Effector memory CD8-positive, alpha-beta T cell (primary cell): ENCODE measurements at regions not wholly inside any gene's neighbourhood (a gene's known extent, or its start where the extent isn't known, plus 50 kb on each side); places are given as distances from the start of the nearest gene placed in this dataset.
"Not testable (repeated sequence)": the region's sequence is repeated elsewhere in the genome, so short reads cannot be mapped to it uniquely, and the experiment has no call there.

Source experiments
- ATAC-seq: fragments of 150-1000 bp; cut with Tn5 transposase; replicated peaks from 2 replicates; pipeline ENCODE4 v1.10.0; 2021; ENCODE audit warnings: mild to moderate bottlenecking, moderate library complexity
- DNase-seq, 3 experiments: peaks; one replicate each; pipeline ENCODE4 v3.0.0; 2021
- H3K27ac Mint-ChIP-seq, 2 donors: one replicate each; pipeline ENCODE4 v1.8.0; 2022; ENCODE audit warnings: mild to moderate bottlenecking in 2 of 2, mixed read lengths in 2 of 2, moderate library complexity in 2 of 2
- H3K27me3 Mint-ChIP-seq, 2 donors: one replicate each; pipeline ENCODE4 v1.8.0; 2022; ENCODE audit warnings: mixed read lengths in 2 of 2
- H3K36me3 Mint-ChIP-seq: one replicate; pipeline ENCODE4 v1.8.0; 2022; ENCODE audit warnings: mild to moderate bottlenecking, moderate library complexity, mixed read lengths; ENCODE audit not compliant: insufficient read depth
- H3K4me1 Mint-ChIP-seq, 2 donors: one replicate each; pipeline ENCODE4 v1.8.0; 2022; ENCODE audit warnings: low read depth in 2 of 2, mixed read lengths in 2 of 2
- H3K4me3 Mint-ChIP-seq, 2 donors: one replicate each; pipeline ENCODE4 v1.8.0; 2022; ENCODE audit warnings: mild to moderate bottlenecking in 2 of 2, mixed read lengths in 2 of 2, moderate library complexity in 2 of 2
- H3K9me3 Mint-ChIP-seq, 2 donors: one replicate each; pipeline ENCODE4 v1.8.0; 2022; ENCODE audit warnings: mixed read lengths in 2 of 2

DNA sequence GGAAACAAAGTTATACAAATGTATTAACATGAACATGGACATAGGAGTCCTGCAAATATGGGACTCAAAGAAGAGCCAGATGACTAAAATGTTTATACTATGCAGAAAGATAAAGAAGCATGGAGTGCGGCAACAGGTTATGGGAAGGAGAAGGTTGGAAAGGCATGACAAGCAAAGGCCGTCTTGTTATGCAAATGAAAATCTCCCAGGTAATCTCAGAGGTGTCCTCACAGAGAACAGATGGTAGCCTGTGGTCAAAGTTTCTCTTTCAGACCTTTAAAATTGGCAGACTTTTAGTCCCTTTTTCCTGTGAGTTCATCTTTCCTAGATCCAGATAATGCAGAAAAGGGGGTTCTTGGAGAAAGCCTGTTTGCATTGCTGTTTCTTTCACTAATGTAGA lies 116.4 kb upstream of the BEND4 start:
- no peaks in the 10 kb centered on the region for H3K4me1 Mint-ChIP-seq

DNA sequence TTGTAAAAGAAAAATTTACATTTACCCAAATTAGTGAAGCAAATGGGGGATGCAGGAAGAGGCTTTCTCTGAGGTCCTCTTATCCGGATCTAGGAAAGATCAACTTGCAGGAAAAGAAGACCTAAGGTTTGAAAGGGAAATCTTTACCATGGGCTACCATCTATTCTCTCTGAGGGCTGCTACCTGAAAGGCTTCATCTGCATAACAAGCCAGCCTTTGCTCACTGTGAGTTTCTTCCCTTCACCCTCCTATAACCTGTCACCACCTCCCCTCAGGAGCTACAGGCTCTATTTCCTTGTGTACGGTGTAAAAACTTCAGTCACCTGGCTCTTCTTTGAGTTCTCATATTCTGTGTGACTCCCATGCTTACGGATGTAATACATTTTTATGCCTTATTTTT lies 118.6 kb upstream of the BEND4 start:
- Mint-ChIP-seq H3K27me3 (peaks cover 7 to 9% of the 10 kb centered on the region in 2 donors), H3K27ac (no peak overlapping the region), H3K4me1 (no peaks in the 10 kb centered on the region), H3K9me3 (no peaks in the 10 kb centered on the region), H3K36me3 (no peaks in the 10 kb centered on the region), H3K4me3 (no peak overlapping the region)
- ATAC-seq (no peak), DNase-seq (no peak)

More for the DNA sequence above, 116.4 kb upstream of the BEND4 start:
- peaks cover 7 to 9% of the 10 kb centered on the region in 2 donors for H3K27me3 Mint-ChIP-seq
- no peaks in the 10 kb centered on the region for H3K36me3 Mint-ChIP-seq
- no peak overlapping the region for H3K4me3 Mint-ChIP-seq
- no peaks in the 10 kb centered on the region for H3K9me3 Mint-ChIP-seq
- no peak for ATAC-seq
- no peak overlapping the region for H3K27ac Mint-ChIP-seq
- no peak for DNase-seq

DNA sequence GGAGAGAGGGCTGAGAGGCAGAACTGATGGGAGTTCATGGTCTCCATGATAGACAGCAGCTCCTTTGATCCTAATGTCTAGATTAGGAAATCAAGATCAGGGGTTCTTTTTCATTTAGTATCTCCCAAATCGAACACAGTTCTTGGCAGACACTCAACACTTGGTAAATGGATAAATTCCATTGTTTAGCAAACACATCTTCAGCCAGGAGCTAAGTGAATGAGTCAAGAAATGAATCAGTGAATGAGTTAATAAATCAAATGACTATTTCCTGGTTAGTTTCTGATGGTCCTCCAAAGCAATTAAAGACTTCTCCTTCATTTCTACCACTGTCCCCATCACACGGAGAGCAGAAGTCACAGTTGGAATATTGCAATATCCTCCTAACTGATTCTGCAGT lies 120.0 kb upstream of the SHISA3 start:
- DNase-seq (no peak), ATAC-seq (no peak)
- peaks cover 6 to 7% of the 10 kb centered on the region in 2 donors for H3K4me1 Mint-ChIP-seq
- no peaks in the 10 kb centered on the region for H3K36me3 Mint-ChIP-seq
- peaks cover 0 to 13% of the 10 kb centered on the region in 2 donors for H3K27me3 Mint-ChIP-seq
- no peak overlapping the region for H3K27ac Mint-ChIP-seq
- no peaks in the 10 kb centered on the region for H3K9me3 Mint-ChIP-seq
- H3K4me3 Mint-ChIP-seq: no peak overlapping the region

DNA sequence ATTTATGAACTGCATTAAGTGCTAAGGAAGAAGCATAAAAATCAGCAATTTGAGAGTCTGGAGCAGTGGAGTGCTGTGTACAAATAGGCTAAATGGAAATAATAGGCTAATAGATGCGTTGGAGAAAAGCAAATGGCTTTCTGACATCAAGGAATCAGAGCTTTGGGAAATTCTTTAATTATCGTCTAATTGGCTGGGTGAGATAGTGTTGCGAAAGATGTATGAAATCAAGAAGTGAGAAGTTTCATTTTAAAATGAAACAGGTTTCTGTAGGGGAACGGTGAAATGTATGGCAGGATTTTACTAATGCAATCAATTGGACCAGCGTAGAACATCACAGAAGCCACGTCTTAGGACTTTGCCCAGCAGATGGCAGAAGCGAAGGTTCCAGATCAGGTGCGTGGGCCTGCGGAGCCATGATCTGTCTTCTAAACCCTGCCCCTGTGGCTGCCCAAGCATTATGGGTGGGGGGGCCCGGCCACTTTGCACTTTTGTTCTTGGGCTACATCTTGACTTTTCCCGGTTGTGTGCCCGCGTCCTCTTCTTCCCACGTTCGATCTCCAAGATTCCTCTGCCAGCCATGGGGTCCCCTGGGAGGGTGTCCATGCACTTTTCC lies 118.5 kb upstream of the SHISA3 start:
- Mint-ChIP-seq H3K9me3 (no peaks in the 10 kb centered on the region), H3K27ac (no peak overlapping the region), H3K36me3 (no peaks in the 10 kb centered on the region), H3K4me3 (no peak overlapping the region), H3K4me1 (peaks cover 8% of the 10 kb centered on the region in 2 donors), H3K27me3 (peaks cover 0 to 25% of the 10 kb centered on the region in 2 donors)
- no peak for DNase-seq
- no peak for ATAC-seq

DNA sequence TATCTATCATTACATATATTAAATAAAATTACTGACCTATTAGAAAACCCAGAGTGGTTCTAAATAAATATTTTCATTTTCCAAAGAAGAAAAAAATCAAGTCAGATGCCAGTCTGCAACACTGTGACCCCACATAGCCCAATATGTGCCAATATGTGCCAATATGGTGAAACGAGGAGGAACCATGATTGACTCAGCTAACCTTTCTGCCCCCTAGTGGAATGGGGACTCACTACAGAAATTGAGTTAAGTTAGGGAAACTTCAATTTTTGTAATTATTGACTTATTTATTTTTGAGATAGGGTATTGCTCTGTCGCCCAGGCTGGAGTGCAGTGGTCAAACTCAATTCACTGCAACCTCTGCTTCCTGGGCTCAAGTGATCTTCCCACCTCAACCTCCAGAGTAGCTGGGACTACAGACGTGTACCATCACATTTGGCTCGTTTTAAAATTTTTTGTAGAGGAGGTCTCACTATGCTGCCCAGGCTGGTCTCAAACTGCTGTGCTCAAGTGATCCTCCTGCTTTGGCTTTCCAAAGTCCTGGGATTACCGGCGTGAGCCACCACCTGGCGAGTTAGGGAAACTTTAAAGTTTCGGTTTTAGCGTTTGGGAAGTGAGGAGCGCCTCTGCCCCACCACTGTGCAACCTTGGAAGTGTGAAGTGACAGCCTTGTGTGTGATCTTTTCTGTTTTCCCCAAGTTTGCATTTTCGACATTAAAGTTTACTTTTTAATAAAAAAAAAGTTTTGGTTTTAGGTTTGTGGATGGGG lies 116.8 kb upstream of the SHISA3 start:
- H3K4me3 Mint-ChIP-seq: no peak overlapping the region
- ATAC-seq (no peak), DNase-seq (no peak)
- peaks cover 10 to 33% of the 10 kb centered on the region in 2 donors for H3K27me3 Mint-ChIP-seq
- no peaks in the 10 kb centered on the region for H3K9me3 Mint-ChIP-seq
- no peak overlapping the region for H3K27ac Mint-ChIP-seq
- H3K4me1 Mint-ChIP-seq: peaks cover 8% of the 10 kb centered on the region in 2 donors
- no peaks in the 10 kb centered on the region for H3K36me3 Mint-ChIP-seq

DNA sequence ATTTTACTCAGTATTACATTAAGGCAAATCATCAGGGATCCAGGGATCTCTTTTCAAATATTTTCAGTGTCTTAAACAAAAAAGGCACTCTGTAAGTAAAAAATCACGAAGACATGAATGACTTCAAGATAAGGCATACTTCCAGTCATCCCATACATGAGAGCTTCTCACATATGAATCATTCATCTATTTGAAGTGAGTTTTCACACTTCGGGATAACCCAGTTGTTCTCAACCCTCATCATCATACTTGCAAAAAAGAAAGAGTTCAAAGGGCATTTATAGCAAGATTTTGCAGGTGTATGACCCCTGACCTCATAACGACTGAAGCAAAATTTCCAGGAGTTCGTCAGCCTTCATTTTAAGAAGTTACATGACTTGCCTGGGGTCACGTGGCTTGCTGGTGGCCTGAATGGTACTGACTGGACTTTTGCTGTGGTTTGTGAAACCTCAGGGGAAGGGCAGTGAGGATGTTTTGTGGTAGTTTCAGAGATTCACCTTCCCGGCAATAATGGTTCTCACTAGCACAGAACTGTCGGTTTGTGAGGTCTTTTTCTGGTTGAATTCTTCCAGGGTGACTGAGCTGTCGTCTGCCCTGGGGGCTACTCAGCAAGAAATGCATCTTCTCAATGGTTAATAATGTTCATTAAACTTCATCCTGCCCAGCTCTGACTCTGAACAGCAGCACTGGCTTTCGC lies 115.8 kb upstream of the SHISA3 start:
- Mint-ChIP-seq H3K4me1 (peaks cover 8% of the 10 kb centered on the region in 2 donors), H3K27ac (no peak overlapping the region), H3K9me3 (no peaks in the 10 kb centered on the region), H3K27me3 (peaks cover 11 to 42% of the 10 kb centered on the region in 2 donors), H3K4me3 (no peak overlapping the region), H3K36me3 (no peaks in the 10 kb centered on the region)
- ATAC-seq (no peak), DNase-seq (no peak)

DNA sequence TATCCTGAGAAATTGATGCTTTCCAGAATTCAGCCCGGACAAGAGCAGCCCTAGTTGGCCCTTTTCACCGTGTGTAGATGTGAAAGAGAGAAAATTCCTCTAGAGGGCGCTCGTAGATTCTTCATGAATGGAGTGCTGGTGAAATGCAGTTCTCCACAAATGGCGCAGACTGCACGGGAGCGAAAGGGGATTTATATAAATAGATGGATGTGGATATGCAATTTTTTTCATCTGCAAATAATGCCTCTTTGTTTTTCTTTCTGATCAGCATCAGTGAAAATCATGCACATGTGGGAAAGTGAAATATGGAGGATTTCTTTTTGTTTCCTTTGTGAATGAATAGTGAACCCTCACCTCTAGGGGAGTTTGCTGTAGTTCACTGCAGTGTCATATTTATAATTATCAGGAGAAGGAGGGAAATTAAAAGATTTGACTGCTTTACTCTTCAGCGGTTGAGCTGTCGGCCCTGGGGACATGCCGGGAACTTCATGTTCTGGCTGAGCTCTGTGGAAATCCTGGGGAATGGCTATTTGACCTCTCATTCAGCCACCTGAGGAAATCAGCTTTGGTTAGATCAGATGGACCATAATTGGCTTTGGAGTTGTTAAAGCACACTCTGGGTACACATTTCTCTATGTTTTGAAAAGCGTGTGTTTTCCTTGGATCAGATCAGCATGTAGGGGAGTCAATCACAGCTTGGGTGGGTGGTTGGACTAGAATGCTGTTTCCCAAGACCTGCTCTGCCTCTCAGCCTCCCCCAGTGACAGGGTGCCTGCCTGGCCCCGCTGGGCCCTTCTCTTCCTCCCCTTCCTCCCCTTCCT lies 115.0 kb upstream of the SHISA3 start:
- Mint-ChIP-seq H3K4me3 (no peak overlapping the region), H3K27me3 (peaks cover 11 to 43% of the 10 kb centered on the region in 2 donors), H3K27ac (no peak overlapping the region), H3K4me1 (peaks cover 8% of the 10 kb centered on the region in 2 donors), H3K9me3 (no peaks in the 10 kb centered on the region), H3K36me3 (no peaks in the 10 kb centered on the region)
- ATAC-seq: peak; percentile 49
- DNase-seq: peak; percentile 2 to 13 (median 11)

DNA sequence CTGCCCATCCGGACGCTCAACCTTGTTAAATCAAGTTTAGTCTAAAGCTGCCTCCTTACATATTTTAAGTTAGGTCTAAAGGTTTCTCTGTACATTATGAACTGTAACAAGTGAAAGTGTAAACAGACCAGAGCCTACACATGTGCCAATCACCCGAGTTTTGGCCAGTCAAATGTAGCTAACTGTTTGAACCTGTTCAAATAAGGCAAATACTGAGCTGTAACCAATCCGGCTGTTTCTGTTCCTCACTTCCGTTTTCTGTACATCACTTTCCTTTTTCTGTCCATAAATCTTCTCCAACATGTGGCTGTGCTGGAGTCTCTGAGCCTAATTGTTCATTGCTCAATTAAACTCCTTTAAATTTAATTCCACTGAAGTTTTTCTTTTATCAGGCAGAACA lies 113.3 kb upstream of the SHISA3 start:
- no peaks in the 10 kb centered on the region for H3K9me3 Mint-ChIP-seq
- H3K27ac Mint-ChIP-seq: no peak overlapping the region
- no peak overlapping the region for H3K4me3 Mint-ChIP-seq
- ATAC-seq (no peak), DNase-seq (no peak)
- H3K36me3 Mint-ChIP-seq: no peaks in the 10 kb centered on the region
- H3K4me1 Mint-ChIP-seq: peaks cover 8% of the 10 kb centered on the region in 2 donors
- peaks cover 11 to 43% of the 10 kb centered on the region in 2 donors for H3K27me3 Mint-ChIP-seq

DNA sequence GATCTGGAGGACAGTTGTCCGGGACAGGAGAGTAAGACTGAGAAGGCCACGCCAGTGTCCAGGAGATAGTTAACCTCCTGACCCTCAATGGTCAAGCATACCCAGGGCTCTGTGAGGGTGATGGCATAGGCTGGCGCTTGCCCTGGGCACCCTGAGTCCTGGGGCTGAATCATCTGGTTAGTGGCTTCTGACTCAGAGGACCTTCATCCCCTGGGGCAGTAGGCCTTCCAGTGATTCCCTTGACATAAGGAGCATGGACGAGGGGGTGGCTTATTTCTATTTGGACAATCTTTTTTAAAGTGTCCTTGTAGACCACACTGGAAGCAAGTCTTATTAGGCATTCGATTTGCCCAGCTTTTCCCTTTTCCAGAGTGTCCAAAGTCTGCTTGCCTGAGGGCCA lies 108.4 kb upstream of the SHISA3 start:
- not testable (repeated sequence) for H3K9me3 Mint-ChIP-seq, H3K4me1 Mint-ChIP-seq, H3K4me3 Mint-ChIP-seq, ATAC-seq, H3K36me3 Mint-ChIP-seq, DNase-seq, H3K27ac Mint-ChIP-seq
- peaks cover 20 to 25% of the 10 kb centered on the region in 2 donors for H3K27me3 Mint-ChIP-seq

DNA sequence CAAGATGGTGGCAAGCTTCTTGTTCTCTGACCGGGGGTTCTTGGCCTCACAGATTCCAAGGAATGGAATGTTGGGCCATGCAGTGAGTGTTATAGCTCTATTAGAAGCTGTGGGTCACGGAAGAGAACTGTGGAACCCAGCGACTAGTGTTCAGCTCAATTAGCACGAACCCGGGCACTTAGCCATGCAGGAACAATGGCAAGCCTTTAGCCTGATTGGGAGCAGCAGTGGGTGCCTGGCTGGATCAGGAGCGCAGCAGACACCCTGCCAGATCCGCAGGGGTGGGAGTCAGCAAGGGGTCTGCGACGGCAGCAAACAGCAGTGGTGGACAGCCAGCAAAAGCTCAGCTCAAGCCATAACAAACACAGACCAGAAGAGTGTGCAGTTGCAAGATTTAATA lies 105.1 kb upstream of the SHISA3 start:
- not testable (repeated sequence) for DNase-seq, H3K9me3 Mint-ChIP-seq, ATAC-seq, H3K4me1 Mint-ChIP-seq, H3K36me3 Mint-ChIP-seq, H3K4me3 Mint-ChIP-seq, H3K27ac Mint-ChIP-seq
- H3K27me3 Mint-ChIP-seq: peaks cover 20 to 28% of the 10 kb centered on the region in 2 donors

DNA sequence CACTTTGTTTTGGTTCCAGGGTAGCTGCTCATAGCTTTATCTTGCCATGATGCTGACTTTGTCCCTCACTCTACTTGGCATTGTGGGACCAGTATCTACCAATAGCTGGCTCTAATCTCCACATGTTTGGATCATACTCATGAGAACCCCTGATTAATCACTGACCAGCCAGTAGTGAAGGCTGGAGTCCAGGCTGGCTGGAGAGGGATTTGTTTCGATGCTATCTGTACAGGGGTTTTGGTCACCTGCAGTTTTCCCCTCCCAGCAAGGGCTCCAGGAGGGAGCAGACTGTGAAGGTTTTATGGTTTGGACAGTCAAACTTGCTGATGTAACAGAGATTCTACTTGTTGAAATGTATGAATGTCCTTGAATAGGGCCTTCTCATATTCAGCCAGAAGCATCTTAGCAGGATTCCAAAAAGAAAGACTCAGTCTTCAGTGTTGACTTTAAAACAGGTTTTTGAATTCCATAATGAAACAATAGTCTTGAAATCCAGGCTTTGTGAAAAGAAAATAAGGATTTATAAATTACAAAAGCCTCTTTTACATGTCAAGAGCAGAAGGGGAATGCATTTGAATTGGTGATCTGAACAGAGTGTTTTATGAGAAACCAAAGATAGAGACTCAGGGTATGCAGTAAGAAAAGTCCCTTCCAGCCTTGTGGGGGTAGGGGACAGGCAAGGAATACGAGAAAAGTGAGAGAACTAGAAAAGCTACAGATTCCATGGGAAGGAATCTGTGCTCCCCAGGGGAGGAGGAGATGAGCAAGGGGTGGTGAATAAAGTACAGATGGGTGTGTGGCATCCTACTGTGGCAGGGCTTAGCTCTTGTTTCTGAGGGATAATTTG lies 103.1 kb upstream of the SHISA3 start:
- Mint-ChIP-seq H3K4me3 (no peak overlapping the region), H3K9me3 (no peaks in the 10 kb centered on the region), H3K27ac (no peak overlapping the region), H3K4me1 (no peaks in the 10 kb centered on the region), H3K36me3 (no peaks in the 10 kb centered on the region), H3K27me3 (peaks cover 20 to 34% of the 10 kb centered on the region in 2 donors)
- DNase-seq (no peak), ATAC-seq (no peak)

DNA sequence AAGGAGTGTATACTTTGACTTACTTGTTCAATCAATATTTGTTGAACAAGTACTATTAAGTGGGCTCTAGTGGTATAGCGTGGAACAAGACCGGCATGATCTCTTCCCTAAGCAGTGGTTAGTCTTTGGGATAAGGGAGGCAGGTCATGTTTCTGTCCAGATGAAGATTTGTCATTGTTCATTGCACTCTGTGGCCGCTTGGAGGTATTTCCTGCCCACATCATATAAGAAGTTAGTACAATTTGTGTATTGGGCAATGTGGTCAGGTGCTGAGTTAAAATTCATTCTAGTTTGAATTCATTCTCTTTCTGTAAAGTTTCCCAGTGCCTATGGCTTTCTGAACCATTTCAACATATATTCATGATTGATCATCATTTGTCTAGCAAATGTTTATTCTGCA lies 101.1 kb upstream of the SHISA3 start:
- no peak for ATAC-seq
- no peak overlapping the region for H3K4me3 Mint-ChIP-seq
- no peak overlapping the region for H3K27ac Mint-ChIP-seq
- DNase-seq: no peak
- H3K4me1 Mint-ChIP-seq: no peaks in the 10 kb centered on the region
- peaks cover 32 to 45% of the 10 kb centered on the region in 2 donors for H3K27me3 Mint-ChIP-seq
- no peaks in the 10 kb centered on the region for H3K36me3 Mint-ChIP-seq
- no peaks in the 10 kb centered on the region for H3K9me3 Mint-ChIP-seq
